GM18505 (cell line): ENCODE measurements at regions not wholly inside any gene's neighbourhood (a gene's known extent, or its start where the extent isn't known, plus 50 kb on each side); places are given as distances from the start of the nearest gene placed in this dataset.

Experiments
- ATAC-seq: cut with Tn5 transposase; IDR thresholded peaks from one replicate; pipeline ENCODE4 v1.9.1; 2021; ENCODE audit not compliant: unreplicated experiment
- POLR2A ChIP-seq: IDR thresholded peaks from 4 replicates; pipeline ENCODE4 v1.6.1; 2011; ENCODE audit warnings: borderline replicate concordance; ENCODE audit not compliant: insufficient read depth, insufficient read length; ENCODE audit errors: extremely low read depth

DNA sequence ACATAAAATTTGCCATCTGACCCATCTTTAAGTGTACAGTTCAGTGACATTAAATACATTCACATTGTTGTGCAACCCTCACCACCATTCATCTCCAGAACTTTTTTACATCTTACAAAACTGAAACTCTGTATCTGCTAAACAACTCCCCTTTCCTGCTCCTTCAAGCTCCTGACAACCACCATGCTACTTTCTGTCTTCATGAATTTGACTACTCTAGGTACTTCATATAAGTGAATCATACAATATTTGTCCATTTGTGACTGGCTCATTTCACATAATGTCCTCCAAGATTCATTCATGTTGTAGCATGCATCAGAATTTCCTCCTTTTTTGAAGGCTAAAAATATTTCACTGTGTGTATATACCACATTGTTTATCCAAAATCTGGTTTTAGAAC lies 86.9 kb upstream of the SMLR1 start:
- no peak for TF ChIP-seq POLR2A
- ATAC-seq, result no peak

GRCh38 chr6:130742131-130742681 lies 85.0 kb upstream of the SMLR1 start:
- no peak for ATAC-seq
- no peak for TF ChIP-seq POLR2A

GRCh38 chr6:130743175-130743574 lies 84.0 kb upstream of the SMLR1 start:
- ATAC-seq, result no peak
- no peak for TF ChIP-seq POLR2A

DNA sequence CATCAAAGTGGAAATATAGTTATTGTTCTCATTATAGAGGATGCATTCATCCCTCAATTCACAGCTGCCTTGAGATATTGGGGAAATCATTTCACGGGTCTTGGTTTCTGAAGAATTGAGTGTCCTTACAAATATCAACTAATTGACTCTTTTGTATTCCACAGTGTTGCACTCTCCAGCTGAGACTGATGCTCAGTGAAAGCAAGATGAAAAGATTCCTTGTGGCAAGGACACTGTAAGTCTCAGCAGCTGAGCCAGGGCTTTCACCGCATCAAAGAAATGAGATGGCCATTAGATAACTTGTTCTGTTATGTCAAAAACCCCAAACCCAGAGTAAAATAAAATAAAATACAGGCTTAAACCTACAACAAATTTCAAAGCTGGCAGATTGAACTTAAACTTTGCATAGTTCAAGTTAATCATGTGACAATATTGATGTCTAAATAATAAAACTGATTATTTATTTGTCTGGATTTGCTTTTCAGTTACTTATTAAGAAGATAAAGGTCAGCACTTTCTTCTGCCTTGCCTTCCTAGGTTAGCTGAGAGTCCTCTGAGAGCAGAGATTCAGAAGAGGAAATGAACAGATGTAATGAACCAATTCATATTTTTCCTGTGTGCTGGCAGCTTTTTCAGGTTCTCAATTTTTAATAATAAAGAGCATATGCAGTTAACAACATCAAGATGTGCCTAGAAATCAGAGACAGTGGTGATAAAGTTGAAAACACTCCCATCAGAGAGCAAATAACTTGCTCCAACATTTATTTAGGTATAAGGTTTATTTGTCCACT lies 82.4 kb upstream of the SMLR1 start:
- no peak for ATAC-seq
- no peak for TF ChIP-seq POLR2A

- no peak for TF ChIP-seq POLR2A
- no peak for ATAC-seq
Measured at GRCh38 chr6:130748041-130748440, 79.2 kb upstream of the SMLR1 start.

DNA sequence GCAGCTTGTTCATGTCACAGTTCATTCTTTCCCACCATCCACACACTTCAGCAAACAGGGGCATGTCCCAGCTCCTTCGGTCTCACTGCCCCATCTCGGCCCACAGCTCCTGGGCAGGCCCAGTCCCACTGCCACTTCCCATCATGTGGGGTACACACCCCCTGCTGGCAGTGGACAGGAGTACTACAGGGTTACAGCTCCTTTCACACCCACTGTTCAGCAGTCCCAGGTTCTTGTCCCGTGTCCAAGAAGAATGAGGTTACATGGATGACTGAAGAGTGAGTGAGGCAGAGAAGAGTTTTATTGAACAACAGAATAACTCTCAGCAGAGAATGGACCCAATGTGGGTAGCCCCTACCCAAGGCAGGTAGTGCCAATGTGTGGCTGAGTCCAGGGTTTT lies 77.8 kb upstream of the SMLR1 start:
- TF ChIP-seq POLR2A, result no peak
- ATAC-seq, result no peak

- TF ChIP-seq POLR2A, result no peak
- no peak for ATAC-seq
Measured at GRCh38 chr6:130752267-130752666, 74.9 kb upstream of the SMLR1 start.

- TF ChIP-seq POLR2A, result no peak
- ATAC-seq, result no peak
Measured at GRCh38 chr6:130754786-130755367, 72.3 kb upstream of the SMLR1 start.

GRCh38 chr6:130755368-130756034 lies 71.7 kb upstream of the SMLR1 start:
- no peak for TF ChIP-seq POLR2A
- no peak for ATAC-seq

GRCh38 chr6:130756824-130757223 lies 70.4 kb upstream of the SMLR1 start:
- no peak for TF ChIP-seq POLR2A
- ATAC-seq, result no peak

DNA sequence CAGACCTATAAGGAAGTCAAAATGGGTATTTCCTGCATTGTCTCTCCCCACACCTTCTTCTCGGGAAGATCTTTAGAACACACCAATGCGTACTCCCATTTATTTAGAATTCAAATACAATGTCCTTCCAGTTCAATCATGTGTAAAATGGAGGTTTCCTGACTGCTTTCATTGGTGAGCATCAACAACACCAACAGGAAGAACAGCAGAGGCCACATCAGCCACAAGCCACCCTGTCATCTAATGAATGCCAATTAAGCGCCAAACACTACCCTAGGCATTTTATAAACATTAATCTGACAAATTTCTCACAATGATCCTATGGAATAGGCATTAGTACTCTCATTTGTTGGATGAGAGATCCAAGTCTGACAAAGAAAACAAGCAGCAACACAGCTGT lies 68.4 kb upstream of the SMLR1 start:
- no peak for TF ChIP-seq POLR2A
- ATAC-seq, result no peak

- ATAC-seq, result no peak
- TF ChIP-seq POLR2A, result no peak
Measured at GRCh38 chr6:130760006-130760405, 67.2 kb upstream of the SMLR1 start.

- no peak for TF ChIP-seq POLR2A
- ATAC-seq, result no peak
Measured at GRCh38 chr6:130761286-130761685, 65.9 kb upstream of the SMLR1 start.
